ENCODE measurements at regions not wholly inside any gene's neighbourhood (a gene's known extent, or its start where the extent isn't known, plus 50 kb on each side); places are given as distances from the start of the nearest gene placed in this dataset.
A peak's percentile ranks its signal among the peaks of the same experiment; 100 is the strongest.
"Not testable (repeated sequence)": the region's sequence is repeated elsewhere in the genome, so short reads cannot be mapped to it uniquely, and the experiment has no call there.

DNA sequence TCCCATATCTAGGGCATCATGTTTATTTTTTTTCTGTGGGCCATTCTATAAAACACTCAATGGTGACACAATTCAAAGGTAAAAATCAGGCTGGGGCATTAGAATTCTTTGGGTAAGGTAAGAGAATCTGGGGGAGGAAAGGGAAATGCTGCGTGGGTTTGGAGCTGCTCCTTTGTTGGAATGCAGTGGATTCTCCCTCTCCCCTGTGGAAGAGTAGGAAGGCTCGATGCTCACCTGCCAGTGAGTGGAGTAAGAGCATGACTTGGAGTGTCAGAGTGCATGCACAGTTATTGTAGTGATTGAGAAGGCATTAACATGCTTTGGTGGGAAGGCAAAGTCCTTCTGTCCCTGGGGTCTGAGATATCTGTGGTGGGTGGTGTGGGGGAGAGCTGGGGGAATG is 280.0 kb downstream of the PDCD6IP start:
- Histone ChIP-seq H3K9me2 (ENCODE audit: insufficient read depth, low read length) (no peaks in the 10 kb centered on the region), H3K9me3 (ENCODE audit: low read length) (no peaks in the 10 kb centered on the region), H3K9ac (ENCODE audit: low read length) (no peak overlapping the region), H3K79me2 (replicated peaks; ENCODE audit: insufficient read depth, low read length) (no peaks in the 10 kb centered on the region), H4K20me1 (ENCODE audit: insufficient read depth) (no peaks in the 10 kb centered on the region), H3K36me3 (ENCODE audit: insufficient read depth, low read length) (no peaks in the 10 kb centered on the region), H2AFZ (ENCODE audit: low read depth, low read length) (no peak overlapping the region), H3K4me3 (ENCODE audit: low read length) (no peak overlapping the region), H3F3A (ENCODE audit: insufficient read depth, low read length, poor library complexity, severe bottlenecking) (no peaks in the 10 kb centered on the region), H3K27ac (ENCODE audit: low read length) (peak overlapping the region; percentile 66), H3K4me2 (ENCODE audit: low read length) (peak overlapping the region; percentile 30), H3K27me3 (ENCODE audit: insufficient read depth, low read depth, low read length) (no peaks in the 10 kb centered on the region)
- TF ChIP-seq EZH2 (IDR thresholded peaks at IDR 0.05; ENCODE audit: borderline replicate concordance, insufficient read depth, low read length, poor library complexity, severe bottlenecking) = no peak
- TF ChIP-seq SMC3 (conservative IDR thresholded peaks at IDR 0.05; ENCODE audit: poor library complexity) = no peak

DNA sequence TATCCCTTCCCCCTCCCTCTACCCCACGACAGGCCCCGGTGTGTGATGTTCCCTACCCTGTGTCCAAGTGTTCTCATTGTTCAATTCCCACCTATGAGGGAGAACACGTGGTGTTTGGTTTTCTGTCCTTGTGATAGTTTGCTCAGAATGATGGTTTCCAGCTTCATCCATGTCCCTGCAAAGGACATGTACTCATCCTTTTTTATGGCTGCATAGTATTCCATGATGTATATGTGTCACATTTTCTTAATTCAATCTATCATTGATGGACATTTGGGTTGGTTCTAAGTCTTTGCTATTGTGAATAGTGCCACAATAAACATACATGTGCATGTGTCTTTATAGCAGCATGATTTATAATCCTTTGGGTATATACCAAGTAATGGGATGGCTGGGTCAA is 281.4 kb downstream of the PDCD6IP start:
- not testable (repeated sequence) for H3K4me2 ChIP-seq (ENCODE audit: low read length); H3K36me3 ChIP-seq (ENCODE audit: insufficient read depth, low read length); H3K9me3 ChIP-seq (ENCODE audit: low read length); H4K20me1 ChIP-seq (ENCODE audit: insufficient read depth); H3F3A ChIP-seq (ENCODE audit: insufficient read depth, low read length, poor library complexity, severe bottlenecking); H3K9me2 ChIP-seq (ENCODE audit: insufficient read depth, low read length); H3K27me3 ChIP-seq (ENCODE audit: insufficient read depth, low read depth, low read length); H3K9ac ChIP-seq (ENCODE audit: low read length); H3K27ac ChIP-seq (ENCODE audit: low read length); H3K4me3 ChIP-seq (ENCODE audit: low read length); H3K79me2 ChIP-seq (replicated peaks; ENCODE audit: insufficient read depth, low read length); H2AFZ ChIP-seq (ENCODE audit: low read depth, low read length)

DNA sequence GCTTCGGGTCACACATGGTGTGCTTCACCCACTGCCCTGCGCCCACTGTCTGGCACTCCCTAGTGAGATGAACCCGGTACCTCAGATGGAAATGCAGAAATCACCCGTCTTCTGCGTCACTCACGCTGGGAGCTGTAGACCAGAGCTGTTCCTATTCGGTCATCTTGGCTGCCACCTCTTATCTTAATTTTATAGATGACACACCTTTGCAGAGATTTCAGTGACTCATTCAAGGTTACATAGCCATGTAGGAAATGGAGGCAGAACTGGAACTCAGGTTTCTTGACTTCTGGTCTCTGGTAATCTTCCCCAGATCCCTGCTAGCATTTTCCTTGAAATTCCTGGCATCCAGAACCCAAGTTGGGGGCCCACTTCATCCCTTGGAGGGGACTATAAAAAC is 291.9 kb downstream of the PDCD6IP start:
- not testable (repeated sequence) for H3K36me3 ChIP-seq (ENCODE audit: insufficient read depth, low read length); H3K27me3 ChIP-seq (ENCODE audit: insufficient read depth, low read depth, low read length); H3K27ac ChIP-seq (ENCODE audit: low read length); H3K9ac ChIP-seq (ENCODE audit: low read length); H3K9me2 ChIP-seq (ENCODE audit: insufficient read depth, low read length); H2AFZ ChIP-seq (ENCODE audit: low read depth, low read length); H3K4me3 ChIP-seq (ENCODE audit: low read length); H3K79me2 ChIP-seq (replicated peaks; ENCODE audit: insufficient read depth, low read length); H4K20me1 ChIP-seq (ENCODE audit: insufficient read depth); H3K9me3 ChIP-seq (ENCODE audit: low read length); H3F3A ChIP-seq (ENCODE audit: insufficient read depth, low read length, poor library complexity, severe bottlenecking); H3K4me2 ChIP-seq (ENCODE audit: low read length)

DNA sequence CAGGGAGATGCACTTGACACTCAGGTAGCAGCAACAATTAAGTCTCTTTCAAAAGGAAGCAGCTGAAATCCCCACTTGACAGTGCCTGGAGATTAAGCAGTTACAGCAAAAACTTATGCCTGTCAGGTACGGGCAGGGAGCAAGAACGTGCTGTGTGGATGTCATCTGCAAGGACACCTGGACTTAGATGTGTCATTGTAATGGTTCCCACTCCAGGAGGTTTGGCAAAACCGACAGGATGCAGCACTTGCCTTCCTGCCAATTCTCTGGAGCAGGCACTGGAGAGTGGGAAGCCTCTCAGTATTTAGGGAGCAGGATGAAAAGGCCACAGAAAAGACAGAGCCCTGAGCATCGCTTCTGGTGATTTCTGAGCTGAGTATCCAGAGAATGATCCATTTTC is 292.4 kb downstream of the PDCD6IP start:
- Histone ChIP-seq H3F3A (ENCODE audit: insufficient read depth, low read length, poor library complexity, severe bottlenecking) (no peaks in the 10 kb centered on the region), H3K4me2 (ENCODE audit: low read length) (no peak overlapping the region), H3K36me3 (ENCODE audit: insufficient read depth, low read length) (no peaks in the 10 kb centered on the region), H3K9ac (ENCODE audit: low read length) (peak overlapping the region; percentile 9), H3K27ac (ENCODE audit: low read length) (no peak overlapping the region), H3K9me3 (ENCODE audit: low read length) (no peaks in the 10 kb centered on the region), H4K20me1 (ENCODE audit: insufficient read depth) (no peaks in the 10 kb centered on the region), H3K27me3 (ENCODE audit: insufficient read depth, low read depth, low read length) (no peaks in the 10 kb centered on the region), H3K4me3 (ENCODE audit: low read length) (no peak overlapping the region), H3K79me2 (replicated peaks; ENCODE audit: insufficient read depth, low read length) (no peaks in the 10 kb centered on the region), H2AFZ (ENCODE audit: low read depth, low read length) (no peak overlapping the region), H3K9me2 (ENCODE audit: insufficient read depth, low read length) (no peaks in the 10 kb centered on the region)
- TF ChIP-seq TAF1 (IDR thresholded peaks at IDR 0.05; ENCODE audit: low read depth) (no peak), POLR2AphosphoS5 (IDR thresholded peaks at IDR 0.05) (no peak), RAD21 (conservative IDR thresholded peaks at IDR 0.05) (no peak), EP300 (conservative IDR thresholded peaks at IDR 0.05; ENCODE audit: poor library complexity, severe bottlenecking) (no peak), SMC3 (conservative IDR thresholded peaks at IDR 0.05; ENCODE audit: poor library complexity) (no peak), MXI1 (conservative IDR thresholded peaks at IDR 0.05; ENCODE audit: poor library complexity, severe bottlenecking) (no peak)
- TF ChIP-seq, protein P1, sequence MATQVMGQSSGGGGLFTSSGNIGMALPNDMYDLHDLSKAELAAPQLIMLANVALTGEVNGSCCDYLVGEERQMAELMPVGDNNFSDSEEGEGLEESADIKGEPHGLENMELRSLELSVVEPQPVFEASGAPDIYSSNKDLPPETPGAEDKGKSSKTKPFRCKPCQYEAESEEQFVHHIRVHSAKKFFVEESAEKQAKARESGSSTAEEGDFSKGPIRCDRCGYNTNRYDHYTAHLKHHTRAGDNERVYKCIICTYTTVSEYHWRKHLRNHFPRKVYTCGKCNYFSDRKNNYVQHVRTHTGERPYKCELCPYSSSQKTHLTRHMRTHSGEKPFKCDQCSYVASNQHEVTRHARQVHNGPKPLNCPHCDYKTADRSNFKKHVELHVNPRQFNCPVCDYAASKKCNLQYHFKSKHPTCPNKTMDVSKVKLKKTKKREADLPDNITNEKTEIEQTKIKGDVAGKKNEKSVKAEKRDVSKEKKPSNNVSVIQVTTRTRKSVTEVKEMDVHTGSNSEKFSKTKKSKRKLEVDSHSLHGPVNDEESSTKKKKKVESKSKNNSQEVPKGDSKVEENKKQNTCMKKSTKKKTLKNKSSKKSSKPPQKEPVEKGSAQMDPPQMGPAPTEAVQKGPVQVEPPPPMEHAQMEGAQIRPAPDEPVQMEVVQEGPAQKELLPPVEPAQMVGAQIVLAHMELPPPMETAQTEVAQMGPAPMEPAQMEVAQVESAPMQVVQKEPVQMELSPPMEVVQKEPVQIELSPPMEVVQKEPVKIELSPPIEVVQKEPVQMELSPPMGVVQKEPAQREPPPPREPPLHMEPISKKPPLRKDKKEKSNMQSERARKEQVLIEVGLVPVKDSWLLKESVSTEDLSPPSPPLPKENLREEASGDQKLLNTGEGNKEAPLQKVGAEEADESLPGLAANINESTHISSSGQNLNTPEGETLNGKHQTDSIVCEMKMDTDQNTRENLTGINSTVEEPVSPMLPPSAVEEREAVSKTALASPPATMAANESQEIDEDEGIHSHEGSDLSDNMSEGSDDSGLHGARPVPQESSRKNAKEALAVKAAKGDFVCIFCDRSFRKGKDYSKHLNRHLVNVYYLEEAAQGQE (IDR thresholded peaks at IDR 0.05; ENCODE audit: borderline replicate concordance) = no peak
- TF ChIP-seq, protein P2, sequence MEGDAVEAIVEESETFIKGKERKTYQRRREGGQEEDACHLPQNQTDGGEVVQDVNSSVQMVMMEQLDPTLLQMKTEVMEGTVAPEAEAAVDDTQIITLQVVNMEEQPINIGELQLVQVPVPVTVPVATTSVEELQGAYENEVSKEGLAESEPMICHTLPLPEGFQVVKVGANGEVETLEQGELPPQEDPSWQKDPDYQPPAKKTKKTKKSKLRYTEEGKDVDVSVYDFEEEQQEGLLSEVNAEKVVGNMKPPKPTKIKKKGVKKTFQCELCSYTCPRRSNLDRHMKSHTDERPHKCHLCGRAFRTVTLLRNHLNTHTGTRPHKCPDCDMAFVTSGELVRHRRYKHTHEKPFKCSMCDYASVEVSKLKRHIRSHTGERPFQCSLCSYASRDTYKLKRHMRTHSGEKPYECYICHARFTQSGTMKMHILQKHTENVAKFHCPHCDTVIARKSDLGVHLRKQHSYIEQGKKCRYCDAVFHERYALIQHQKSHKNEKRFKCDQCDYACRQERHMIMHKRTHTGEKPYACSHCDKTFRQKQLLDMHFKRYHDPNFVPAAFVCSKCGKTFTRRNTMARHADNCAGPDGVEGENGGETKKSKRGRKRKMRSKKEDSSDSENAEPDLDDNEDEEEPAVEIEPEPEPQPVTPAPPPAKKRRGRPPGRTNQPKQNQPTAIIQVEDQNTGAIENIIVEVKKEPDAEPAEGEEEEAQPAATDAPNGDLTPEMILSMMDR (IDR thresholded peaks at IDR 0.05; ENCODE audit: poor library complexity, severe bottlenecking) = no peak

DNA sequence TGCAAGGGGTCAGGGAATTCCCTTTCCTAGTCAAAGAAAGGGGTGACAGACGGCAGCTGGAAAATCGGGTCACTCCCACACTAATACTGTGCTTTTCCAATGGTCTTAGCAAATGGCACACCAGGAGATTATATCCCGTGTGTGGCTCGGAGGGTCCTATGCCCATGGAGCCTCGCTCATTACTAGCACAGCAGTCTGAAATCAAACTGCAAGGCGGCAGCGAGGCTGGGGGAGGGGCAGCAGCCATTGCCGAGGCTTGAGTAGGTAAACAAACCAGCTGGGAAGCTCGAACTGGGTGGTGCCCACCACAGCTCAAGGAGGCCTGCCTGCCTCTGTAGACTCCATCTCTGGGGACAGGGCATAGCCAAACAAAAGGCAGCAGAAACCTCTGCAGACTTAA is 295.9 kb downstream of the PDCD6IP start:
- not testable (repeated sequence) for H3K4me2 ChIP-seq (ENCODE audit: low read length); H3K9me2 ChIP-seq (ENCODE audit: insufficient read depth, low read length); H3K27ac ChIP-seq (ENCODE audit: low read length); H3K36me3 ChIP-seq (ENCODE audit: insufficient read depth, low read length); H3F3A ChIP-seq (ENCODE audit: insufficient read depth, low read length, poor library complexity, severe bottlenecking); H2AFZ ChIP-seq (ENCODE audit: low read depth, low read length); H3K9me3 ChIP-seq (ENCODE audit: low read length); H3K9ac ChIP-seq (ENCODE audit: low read length); H4K20me1 ChIP-seq (ENCODE audit: insufficient read depth); H3K79me2 ChIP-seq (replicated peaks; ENCODE audit: insufficient read depth, low read length); H3K4me3 ChIP-seq (ENCODE audit: low read length); H3K27me3 ChIP-seq (ENCODE audit: insufficient read depth, low read depth, low read length)

All from neural cell (in vitro differentiated cells).